ENCODE measurements at regions not wholly inside any gene's neighbourhood (a gene's known extent, or its start where the extent isn't known, plus 50 kb on each side); places are given as distances from the start of the nearest gene placed in this dataset.

DNA sequence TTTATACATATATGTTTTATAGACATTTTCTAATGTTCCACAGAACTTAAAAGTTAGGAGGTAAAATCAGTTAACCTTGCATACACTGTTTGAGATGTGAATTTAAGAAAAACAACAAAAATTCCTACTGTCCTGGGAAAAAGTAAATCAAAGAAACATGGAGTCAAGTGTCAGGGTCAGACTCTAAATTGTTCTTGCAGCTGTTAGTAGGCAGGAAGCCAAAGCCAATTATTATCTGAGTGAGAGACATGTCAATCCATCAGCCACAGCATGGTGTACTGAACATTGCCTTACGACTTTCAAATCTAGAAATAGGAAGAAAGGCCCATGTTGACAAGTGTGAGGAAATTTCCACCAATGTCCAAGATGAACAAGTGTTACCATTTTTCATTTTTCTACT is 461.2 kb upstream of the MBL2 start:
- Mint-ChIP-seq H3K9me3 (ENCODE audit: unreplicated experiment) (no peaks in the 10 kb centered on the region), H3K27me3 (ENCODE audit: unreplicated experiment) (no peaks in the 10 kb centered on the region), H3K4me3 (ENCODE audit: unreplicated experiment) (no peak overlapping the region), H3K36me3 (ENCODE audit: unreplicated experiment) (peaks cover under 1% of the 10 kb centered on the region), H3K27ac (ENCODE audit: unreplicated experiment) (no peak overlapping the region), H3K4me1 (ENCODE audit: low read depth, unreplicated experiment) (no peaks in the 10 kb centered on the region)
- TF ChIP-seq, protein P1, sequence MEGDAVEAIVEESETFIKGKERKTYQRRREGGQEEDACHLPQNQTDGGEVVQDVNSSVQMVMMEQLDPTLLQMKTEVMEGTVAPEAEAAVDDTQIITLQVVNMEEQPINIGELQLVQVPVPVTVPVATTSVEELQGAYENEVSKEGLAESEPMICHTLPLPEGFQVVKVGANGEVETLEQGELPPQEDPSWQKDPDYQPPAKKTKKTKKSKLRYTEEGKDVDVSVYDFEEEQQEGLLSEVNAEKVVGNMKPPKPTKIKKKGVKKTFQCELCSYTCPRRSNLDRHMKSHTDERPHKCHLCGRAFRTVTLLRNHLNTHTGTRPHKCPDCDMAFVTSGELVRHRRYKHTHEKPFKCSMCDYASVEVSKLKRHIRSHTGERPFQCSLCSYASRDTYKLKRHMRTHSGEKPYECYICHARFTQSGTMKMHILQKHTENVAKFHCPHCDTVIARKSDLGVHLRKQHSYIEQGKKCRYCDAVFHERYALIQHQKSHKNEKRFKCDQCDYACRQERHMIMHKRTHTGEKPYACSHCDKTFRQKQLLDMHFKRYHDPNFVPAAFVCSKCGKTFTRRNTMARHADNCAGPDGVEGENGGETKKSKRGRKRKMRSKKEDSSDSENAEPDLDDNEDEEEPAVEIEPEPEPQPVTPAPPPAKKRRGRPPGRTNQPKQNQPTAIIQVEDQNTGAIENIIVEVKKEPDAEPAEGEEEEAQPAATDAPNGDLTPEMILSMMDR (IDR thresholded peaks at IDR 0.05; ENCODE audit: partially characterized antibody, unreplicated experiment), result no peak
- DNase-seq, result no peak

- Mint-ChIP-seq H3K27me3 (ENCODE audit: unreplicated experiment) (no peaks in the 10 kb centered on the region), H3K4me3 (ENCODE audit: unreplicated experiment) (no peak overlapping the region), H3K36me3 (ENCODE audit: unreplicated experiment) (peaks cover 8% of the 10 kb centered on the region), H3K4me1 (ENCODE audit: low read depth, unreplicated experiment) (no peaks in the 10 kb centered on the region), H3K27ac (ENCODE audit: unreplicated experiment) (no peak overlapping the region), H3K9me3 (ENCODE audit: unreplicated experiment) (peaks cover 1% of the 10 kb centered on the region)
- DNase-seq, result no peak
- TF ChIP-seq, protein P1 (IDR thresholded peaks at IDR 0.05; ENCODE audit: partially characterized antibody, unreplicated experiment), result no peak
Measured at GRCh38 chr10:53230651-53231050, 458.1 kb upstream of the MBL2 start.

DNA sequence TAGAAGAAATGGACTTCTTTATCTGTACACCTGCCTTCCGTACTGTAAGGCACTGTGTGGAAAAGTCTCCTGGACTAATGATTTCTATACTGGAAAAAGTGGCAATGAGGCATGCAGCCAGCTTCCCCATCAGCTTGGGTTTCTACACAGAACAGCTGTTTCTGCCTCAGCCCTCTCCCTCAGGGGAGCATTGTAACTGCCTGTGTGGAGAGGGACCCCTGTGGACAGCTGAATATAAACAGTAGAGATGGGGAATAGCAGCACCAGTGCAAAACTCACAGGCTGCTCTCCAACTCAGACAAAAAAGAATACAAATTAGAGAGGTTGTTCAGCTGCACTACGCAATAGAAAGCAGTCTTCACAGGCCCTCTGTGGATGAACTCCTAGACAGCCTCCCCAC is 451.3 kb upstream of the MBL2 start:
- H3K27me3 Mint-ChIP-seq (ENCODE audit: unreplicated experiment), result no peaks in the 10 kb centered on the region
- TF ChIP-seq, protein P1 (IDR thresholded peaks at IDR 0.05; ENCODE audit: partially characterized antibody, unreplicated experiment), result no peak
- DNase-seq, result peak; percentile 49
- peaks cover 8% of the 10 kb centered on the region for H3K36me3 Mint-ChIP-seq (ENCODE audit: unreplicated experiment)
- H3K4me1 Mint-ChIP-seq (ENCODE audit: low read depth, unreplicated experiment), result peaks cover 13% of the 10 kb centered on the region
- peaks cover 3% of the 10 kb centered on the region for H3K9me3 Mint-ChIP-seq (ENCODE audit: unreplicated experiment)
- peak overlapping the region; percentile 44 for H3K4me3 Mint-ChIP-seq (ENCODE audit: unreplicated experiment)
- peak overlapping the region; percentile 84 for H3K27ac Mint-ChIP-seq (ENCODE audit: unreplicated experiment)

GRCh38 chr10:53222806-53223205 is 450.2 kb upstream of the MBL2 start:
- Mint-ChIP-seq H3K36me3 (ENCODE audit: unreplicated experiment) (no peaks in the 10 kb centered on the region), H3K27me3 (ENCODE audit: unreplicated experiment) (no peaks in the 10 kb centered on the region), H3K4me3 (ENCODE audit: unreplicated experiment) (no peak overlapping the region), H3K4me1 (ENCODE audit: low read depth, unreplicated experiment) (peaks cover 13% of the 10 kb centered on the region), H3K27ac (ENCODE audit: unreplicated experiment) (no peak overlapping the region), H3K9me3 (ENCODE audit: unreplicated experiment) (peaks cover 3% of the 10 kb centered on the region)
- TF ChIP-seq, protein P1 (IDR thresholded peaks at IDR 0.05; ENCODE audit: partially characterized antibody, unreplicated experiment), result no peak
- no peak for DNase-seq

DNA sequence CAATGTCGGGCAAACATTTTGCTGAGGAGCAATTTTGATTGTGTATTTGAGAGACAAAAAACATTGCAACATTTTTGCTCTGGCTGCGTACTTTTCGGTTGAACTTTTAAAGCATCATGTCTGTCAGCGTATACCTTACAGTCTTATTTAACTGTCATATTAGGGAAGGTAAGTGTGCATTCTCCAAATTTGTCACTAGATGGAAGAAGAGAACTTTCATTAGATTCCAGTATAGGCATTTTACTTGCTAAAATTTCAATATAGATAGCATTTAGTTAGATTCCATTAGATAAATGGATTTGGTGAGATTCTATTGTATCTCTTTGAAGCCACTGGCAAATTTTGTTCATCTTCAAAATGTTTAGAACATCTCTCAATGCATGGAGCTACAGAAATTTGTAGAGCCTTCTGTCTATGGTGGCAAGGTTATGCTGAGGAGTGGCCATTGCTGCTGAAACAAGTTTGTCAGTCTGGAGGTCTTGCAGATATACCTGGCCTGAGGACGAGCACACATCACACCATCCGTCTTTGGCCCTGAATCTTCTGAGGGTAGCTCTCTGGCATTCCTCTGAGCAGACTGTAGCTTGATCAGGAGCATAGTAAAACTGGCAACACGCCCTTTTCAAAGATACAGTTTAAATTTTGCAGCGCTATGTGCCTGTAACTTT is 437.5 kb upstream of the MBL2 start:
- no peak for DNase-seq
- no peaks in the 10 kb centered on the region for H3K27me3 Mint-ChIP-seq (ENCODE audit: unreplicated experiment)
- peaks cover 9% of the 10 kb centered on the region for H3K36me3 Mint-ChIP-seq (ENCODE audit: unreplicated experiment)
- no peaks in the 10 kb centered on the region for H3K4me1 Mint-ChIP-seq (ENCODE audit: low read depth, unreplicated experiment)
- TF ChIP-seq, protein P1 (IDR thresholded peaks at IDR 0.05; ENCODE audit: partially characterized antibody, unreplicated experiment), result peak; percentile 41
- peaks cover 3% of the 10 kb centered on the region for H3K9me3 Mint-ChIP-seq (ENCODE audit: unreplicated experiment)
- H3K27ac Mint-ChIP-seq (ENCODE audit: unreplicated experiment), result no peak overlapping the region
- H3K4me3 Mint-ChIP-seq (ENCODE audit: unreplicated experiment), result no peak overlapping the region
